GM21360 (cell line): ENCODE measurements at regions not wholly inside any gene's neighbourhood (a gene's known extent, or its start where the extent isn't known, plus 50 kb on each side); places are given as distances from the start of the nearest gene placed in this dataset.
"Not testable (repeated sequence)": the region's sequence is repeated elsewhere in the genome, so short reads cannot be mapped to it uniquely, and the experiment has no call there.

Experiments
- ATAC-seq: cut with Tn5 transposase; IDR thresholded peaks from one replicate; pipeline ENCODE4 v1.9.1; 2021; ENCODE audit warnings: mild to moderate bottlenecking, moderate library complexity; ENCODE audit not compliant: unreplicated experiment

DNA sequence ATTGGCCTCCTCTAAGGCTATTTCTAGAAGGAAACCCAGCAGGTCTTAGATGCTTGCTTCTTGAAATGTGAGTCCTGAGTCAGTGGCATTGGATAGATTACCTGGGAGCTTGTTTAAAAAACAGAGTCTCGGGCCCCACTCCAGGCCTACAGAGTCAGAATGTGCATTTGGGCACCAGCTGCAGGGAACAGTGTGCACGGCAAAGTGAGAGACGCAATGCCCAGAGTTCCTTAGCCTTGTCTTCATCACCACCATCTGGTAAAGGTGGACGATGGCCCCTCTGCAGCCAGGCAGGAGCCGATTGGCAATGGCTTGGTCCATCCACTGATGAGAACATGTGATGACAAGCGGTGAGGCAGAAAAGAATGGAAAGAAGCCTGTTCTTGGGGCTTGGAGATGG lies 102.1 kb upstream of the TSC22D1 start:
- ATAC-seq = no peak

DNA sequence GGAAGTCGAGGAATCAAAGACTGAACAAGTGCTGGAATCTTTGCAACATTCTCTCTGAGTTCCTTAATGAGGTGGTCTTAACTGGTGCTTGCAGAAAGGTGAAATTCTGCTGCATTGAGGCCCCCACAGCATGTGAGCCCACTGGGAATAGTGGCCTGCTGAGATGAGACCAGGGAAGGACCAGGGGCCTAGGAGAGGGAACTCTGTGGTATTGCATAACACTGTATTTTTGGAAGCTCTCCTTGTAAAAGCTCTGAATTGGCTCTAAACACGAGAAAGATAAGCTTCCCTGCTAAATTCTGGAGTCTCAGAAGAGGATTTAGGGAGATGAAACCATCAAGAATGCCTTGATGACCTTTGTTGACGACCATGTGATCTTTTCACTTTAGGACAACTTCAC lies 100.4 kb upstream of the TSC22D1 start:
- ATAC-seq = no peak

DNA sequence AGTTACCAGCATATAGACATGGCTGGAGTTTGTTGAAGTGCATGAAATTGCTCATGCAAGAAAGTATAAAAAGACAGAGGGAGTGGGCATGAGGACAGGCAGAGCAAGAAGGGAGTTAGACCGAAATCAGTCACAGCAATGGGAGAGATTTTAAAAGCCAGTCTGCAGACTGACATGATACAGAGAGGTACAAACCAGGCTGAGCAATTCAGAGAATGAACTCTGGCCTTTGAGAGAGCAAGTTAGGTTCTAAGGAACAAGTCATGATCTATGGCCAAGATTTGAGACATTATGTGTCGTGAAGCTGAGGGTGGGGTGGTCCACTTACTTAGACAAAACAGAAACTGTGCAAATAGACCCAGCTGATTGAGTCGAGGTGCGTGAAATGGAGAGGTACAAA lies 93.4 kb upstream of the TSC22D1 start:
- ATAC-seq = no peak

DNA sequence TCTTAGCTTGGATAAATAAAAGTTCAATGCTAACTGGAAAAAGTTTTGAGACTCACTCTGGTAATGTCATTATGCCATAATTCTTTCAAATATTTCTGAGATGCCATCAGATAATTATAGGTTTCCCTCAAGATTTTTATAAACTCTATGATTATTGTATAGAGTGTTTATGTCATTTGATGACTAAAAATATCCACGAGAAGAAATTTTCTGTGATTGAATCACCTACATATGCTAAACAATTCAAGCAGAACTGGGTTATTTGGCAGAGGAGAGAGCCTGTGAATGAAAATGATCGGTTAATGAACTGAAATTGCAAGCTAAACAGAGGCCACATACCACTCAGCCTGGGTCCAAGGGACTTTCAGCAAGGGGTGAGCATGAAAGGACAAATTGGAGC lies 92.6 kb upstream of the TSC22D1 start:
- ATAC-seq = no peak

DNA sequence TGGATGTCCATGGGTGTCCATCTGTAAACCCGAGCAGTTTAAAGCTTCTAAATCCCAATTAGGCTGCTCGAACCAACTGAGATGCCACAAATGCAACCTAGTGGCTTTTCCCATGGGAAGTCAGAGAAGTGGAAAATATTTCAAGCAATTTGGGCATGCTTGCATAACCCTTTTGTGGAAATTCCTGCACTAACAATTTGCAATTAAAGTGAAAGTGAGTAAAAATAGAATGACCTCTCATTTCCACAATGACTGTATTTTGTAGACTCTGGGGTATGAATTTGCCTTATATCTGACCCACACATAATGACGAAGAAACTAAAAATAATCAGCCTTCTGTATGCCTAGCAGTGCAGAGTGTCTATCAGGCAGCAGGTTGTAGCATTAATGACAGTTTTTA lies 91.8 kb upstream of the TSC22D1 start:
- peak; percentile 86 for ATAC-seq

DNA sequence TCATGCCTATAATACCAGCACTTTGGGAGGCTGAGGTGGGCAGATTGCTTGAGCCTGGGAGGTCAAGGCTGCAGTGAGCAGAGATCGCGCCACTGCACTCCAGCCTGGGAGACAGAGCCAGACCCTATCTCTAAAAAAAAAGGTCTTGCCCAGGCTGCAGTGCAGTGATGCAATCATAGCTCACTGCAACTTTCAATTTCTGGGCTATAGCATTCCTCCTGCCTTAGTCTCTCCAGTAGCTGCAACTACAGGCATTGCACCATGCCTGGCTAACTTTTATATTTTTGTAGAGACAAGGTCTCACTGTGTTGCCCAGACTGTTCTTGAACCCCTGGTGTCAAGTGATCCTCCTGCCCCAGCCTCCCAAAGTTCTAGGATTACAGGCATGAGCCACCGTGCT lies 90.4 kb upstream of the TSC22D1 start:
- not testable (repeated sequence) for ATAC-seq

DNA sequence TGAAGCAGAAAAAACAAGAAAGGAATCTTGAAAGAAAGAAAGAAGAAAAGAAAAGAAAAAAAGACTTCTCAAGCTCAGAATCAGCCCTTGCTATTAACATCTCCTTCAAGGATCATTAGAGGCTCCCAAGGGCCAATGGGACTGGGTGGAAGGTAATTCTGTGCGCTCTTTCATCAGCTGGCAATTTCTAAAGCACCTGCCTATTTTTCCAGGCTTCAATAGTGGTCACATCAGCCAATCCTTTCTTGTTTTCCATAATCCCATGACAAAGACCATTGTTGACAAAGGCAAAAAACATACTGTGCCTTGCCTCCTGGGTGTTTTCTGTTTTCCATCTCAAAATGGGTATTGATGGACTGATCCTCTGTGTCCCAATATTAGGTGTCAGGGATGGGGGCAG lies 88.2 kb upstream of the TSC22D1 start:
- ATAC-seq = no peak

DNA sequence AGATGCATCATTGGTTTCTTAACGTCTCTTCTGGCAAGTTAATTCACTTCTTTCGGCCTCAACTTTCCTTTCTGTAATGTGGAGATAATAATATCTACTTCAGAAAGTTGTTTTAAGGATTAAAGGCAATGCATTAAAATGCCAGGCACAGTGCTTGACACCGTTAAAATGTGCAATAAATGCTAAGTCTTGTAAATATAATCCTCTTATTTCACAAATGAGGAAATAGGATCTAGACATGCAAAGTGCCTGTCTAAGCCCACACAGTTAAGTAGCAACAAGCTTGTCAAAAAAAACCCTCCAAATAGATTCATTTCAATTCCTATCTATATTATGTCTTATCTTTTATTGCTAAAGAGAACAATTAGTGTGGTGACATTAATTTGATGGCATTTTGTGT lies 86.4 kb upstream of the TSC22D1 start:
- no peak for ATAC-seq

DNA sequence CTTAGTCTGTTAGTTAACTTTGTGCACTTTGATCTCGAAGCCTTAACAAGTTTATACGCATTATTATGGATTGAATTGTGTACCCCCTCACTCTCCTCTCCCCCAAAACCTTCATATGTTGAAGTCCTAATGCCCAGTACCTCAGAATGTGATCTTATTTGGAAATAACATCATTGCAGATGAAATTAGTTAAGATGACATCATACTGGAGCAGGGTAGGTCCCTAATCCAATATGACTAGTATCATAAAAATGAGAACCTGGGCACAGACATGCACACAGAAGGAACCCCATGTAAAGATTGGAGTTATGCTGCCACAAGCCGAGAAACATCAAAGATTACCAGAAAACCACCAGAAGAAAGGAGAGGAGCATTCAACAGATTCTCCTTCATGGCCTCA lies 85.8 kb upstream of the TSC22D1 start:
- no peak for ATAC-seq

DNA sequence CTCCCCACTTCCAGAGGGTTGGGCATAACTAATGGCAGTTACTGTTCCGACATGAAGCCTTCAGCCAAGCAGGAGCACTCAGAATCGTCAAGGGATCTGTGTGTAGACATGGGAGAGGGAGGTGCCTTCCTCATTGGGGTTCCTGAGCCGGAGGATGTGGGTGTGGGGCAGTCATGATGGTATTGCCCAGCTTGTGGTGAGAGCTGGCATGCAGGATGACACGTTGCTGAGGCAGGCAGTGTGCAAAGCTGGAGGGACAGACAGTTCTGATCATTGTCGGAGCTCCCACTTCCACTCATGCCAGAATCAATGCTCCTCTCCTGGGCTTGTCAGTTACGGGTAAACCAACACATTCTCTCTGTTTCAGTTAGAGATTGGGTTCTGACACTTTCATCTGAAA lies 83.9 kb upstream of the TSC22D1 start:
- no peak for ATAC-seq

DNA sequence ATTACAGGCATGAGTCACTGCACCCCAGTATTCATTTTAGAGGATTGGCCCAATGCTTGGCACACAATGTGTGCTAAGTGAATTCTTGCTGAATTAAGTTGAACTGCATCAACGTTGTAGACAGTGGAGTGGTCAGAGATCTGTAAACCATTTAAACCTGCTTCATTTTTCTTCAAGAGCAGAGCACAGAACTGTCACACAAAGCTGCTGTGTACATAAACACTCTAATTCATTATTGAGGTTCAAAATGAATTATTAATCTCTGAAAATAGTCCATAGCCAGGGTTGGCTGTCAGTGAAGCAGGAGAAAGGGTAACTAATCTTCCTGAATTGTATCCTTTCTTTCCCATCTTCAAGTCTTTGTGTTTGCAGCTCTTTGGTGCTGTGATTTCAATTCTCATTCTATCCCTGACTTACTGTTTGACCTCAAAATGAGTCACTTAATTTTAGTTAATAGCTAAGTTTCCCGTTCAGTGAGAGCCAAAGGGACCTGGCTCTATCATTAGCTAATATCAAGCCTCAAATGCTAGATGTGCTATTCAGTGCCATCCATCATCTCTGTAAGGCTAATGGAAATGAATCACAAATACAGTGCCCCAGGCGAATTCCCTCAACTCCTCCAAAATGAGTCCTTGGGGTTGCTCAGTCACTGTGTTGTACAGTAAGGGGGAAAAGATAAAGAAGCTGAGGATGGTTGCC lies 77.0 kb upstream of the TSC22D1 start:
- no peak for ATAC-seq

DNA sequence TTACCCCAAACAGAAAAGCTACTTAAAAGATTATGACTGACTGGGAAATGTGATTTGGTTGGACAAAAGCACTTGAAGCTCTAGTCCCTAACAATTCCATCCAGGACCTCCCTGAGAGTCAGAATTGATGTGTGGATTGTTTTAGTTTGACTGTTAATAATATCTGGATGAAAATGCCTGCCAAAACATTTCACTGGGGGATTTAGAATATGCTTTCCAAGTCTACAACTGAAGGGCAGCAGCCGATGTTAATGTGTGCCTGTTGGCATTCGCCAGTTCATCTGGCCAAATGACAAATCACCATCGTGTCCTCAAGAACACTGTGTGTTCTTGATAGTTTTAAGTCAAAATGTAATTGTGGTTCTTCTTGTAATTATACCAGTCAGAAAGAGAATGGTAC lies 76.0 kb upstream of the TSC22D1 start:
- ATAC-seq = no peak

DNA sequence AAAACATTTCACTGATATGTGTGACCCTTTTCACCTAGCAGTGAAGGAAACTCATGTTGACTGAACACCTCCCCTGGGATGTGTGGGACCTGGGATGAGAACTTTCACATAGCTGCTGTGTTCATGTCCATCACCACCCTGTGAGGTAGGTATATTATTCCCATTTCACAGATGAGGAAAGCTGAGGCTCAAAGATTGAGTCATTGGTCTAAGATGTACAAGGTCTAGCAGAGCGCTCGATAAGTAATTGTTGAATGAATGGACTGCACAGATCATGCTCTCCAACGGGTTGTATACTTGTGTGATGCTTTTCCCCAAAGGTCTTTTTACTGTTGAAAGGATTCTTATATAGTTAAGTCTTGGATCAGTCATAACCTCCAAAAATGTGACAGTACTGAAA lies 75.6 kb upstream of the TSC22D1 start:
- ATAC-seq = no peak

DNA sequence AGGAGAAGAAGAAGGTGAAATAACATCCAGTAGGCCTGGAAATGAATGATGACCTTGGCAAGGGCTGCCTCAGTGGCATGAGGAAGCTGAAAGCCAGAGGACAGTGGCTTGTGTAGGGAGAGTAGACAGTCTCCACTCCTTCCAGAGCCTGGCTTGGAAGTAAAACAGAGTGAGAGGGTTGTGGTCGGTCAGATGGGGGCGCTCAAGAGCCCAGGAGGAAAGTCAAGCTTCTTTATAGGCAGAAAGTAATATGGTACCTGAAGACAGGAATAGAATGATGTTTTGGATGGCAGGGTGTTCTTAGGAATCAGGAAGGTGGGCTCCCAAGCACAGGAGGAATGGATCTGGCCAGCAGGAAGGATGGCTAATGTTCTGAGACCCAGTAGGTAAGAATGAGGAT lies 75.1 kb upstream of the TSC22D1 start:
- ATAC-seq = no peak

DNA sequence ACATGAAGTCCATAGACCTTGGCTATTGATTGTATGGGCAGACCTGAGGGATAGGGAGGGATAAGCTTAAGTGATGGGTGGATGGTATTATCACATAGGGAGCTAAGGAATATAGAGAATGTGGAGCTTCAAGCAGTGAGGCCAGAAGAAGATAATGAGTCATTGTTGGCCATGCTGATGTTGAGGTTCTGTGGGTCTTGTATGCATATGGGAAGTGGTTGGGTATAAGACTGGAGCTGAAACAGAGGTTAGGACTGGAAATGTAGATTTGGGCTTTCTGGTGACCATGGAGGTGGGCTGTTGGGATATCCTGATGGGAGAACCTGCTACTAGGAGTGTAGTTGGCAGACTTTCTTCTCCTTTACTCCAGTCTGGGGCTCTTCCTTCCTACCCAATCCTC lies 73.7 kb upstream of the TSC22D1 start:
- no peak for ATAC-seq

DNA sequence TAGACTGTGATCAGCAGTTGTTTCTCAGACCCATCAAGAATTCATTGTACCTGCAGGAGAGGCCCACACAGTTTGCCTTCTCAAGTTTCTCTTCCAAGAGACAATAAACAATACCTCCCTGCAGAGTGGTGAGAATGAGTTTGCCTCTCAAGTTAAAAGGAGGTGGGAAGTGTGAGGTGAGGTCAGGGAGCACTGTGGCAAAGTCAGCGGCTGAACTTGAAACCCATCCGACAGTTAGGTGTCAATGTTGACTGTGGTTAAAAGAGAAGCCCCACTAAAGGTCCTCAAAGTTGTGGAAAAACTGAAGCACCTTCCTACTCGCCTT lies 72.9 kb upstream of the TSC22D1 start:
- no peak for ATAC-seq

DNA sequence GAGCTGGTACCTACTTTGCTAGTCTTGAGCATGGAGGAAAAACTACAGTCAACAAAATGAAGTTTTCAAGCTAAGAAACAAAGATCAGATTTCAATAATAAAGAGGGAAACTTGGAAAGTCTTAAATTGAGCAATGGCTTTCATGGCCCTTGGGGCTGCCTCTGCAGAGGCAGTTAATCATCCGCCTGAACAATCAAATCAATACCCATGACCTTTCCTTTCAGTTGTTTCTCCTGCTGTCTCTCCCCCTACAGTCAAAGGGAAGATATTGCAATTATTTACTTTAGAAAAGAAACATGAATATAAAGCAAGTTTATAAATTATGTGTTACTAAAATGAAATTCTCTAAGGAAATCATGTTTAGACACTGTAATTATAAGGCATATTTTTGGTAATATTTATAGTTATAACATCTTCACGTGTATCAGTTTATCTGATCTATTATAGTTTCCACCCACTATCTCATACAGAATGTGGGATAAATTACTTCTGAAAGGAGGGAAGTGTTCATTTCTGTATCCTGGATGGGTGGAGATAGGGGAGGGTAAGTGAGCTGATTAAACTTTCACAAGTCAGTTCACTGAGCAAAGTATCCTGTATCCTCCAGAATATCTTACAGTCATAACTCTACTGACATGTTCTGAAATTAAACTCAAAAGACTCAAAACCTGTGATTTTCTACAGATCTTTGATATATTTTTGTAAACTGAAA lies 72.4 kb upstream of the TSC22D1 start:
- ATAC-seq = no peak

DNA sequence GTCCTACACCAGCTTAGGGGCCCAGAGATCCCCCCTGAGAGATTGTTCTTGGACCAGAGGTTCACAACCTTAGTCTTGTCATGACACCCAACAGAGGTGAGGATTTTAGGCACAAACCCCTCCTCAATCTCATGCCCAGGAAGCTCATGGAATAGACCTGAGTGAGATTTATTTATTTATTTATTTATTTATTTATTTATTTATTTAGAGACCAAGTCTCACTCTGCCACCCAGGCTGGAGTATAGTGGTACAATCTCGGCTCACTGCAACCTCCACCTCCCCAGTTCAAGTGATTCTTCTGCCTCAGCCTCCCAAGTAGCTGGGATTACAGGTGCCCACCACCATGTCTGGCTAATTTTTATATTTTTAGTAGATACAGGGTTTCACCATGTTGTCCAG lies 71.4 kb upstream of the TSC22D1 start:
- ATAC-seq = not testable (repeated sequence)

DNA sequence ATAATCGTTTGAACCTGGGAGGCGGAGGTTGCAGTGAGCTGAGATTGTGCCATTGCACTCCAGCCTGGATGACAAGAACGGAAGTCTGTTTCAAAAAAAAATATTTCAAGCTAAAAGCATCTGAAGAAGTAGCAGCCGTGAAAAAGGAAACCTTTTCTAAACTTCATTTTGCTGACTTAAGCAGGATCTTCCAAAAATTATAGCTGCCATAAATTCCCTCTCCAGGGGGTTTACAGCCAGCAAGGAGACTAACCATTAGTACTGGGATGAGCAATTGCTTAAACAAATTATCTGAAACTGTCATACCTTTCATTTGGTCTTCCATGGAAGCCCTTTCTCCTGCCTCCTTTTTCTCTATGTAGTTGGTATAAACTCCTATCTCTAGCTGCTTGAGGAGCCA lies 69.9 kb upstream of the TSC22D1 start:
- ATAC-seq = no peak

DNA sequence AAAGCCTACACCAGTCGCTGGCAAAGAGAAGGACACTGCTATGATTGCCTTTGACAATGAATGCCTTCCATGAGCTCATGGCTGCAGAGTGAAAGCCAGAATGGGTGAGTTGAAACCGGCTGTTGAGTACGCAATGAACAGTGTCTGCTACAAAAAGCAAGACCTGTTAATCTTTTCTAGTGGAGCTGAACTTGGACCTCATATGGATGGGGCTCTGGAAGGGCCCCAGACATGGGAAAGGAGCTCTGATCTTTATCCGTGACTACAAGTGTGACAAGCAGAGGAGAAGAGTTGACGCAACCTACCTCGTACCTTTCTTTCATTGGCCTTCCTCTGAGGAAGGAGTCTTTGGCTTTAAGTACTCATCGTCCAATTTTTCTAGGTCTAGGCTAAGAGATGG lies 67.1 kb upstream of the TSC22D1 start:
- no peak for ATAC-seq

DNA sequence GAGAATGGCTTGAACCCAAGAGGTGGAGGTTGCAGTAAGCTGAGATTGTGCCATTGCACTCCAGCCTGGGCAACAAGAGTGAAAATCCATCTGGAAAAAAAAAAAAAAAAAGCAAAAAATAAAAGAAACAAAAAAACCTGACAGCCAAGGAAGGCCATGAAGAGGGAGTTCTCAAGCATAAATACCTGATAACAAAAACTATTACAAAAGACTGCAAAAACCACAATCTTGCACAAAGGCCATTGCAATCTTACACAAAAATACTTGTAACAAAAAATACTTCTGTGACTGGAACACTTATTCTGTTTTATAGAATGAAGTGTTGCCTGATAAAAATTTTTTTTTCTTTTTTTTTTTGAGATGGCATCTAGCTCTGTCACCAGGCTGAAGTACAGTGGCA lies 61.5 kb upstream of the TSC22D1 start:
- ATAC-seq = no peak

DNA sequence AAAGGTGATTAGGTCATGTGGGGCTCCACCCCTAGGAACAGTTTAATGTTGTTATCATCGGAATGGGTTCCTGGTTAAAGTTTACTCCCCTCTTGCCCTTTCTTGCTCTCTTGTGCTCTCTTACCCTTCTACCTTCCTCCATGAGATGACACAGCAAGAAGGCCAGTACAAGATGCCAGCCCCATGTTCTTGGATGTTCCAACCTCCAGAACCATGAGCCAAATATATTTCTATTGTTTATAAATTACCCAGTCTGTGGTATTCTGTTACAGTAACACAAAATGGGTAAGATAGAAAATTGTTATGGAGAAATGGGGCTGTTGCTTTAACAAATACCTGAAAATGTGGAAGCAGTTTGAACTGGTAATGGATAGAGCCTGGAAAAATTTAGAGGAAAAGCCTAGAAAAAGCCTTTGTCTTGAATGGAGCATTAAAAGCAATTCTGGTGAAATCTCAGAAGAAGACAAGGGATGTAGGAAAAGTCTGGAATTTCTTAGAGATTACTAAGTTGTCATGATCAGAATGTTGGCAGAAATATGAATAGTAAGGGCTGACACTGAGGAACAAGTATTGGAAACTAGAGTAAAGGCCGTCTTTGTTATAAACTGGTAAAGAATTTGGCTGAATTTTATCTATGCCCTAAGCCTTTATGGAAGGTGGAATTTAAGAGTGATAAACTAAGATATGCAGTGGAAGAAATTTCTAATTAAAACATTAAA lies 53.5 kb upstream of the TSC22D1 start:
- no peak for ATAC-seq
